GM03348 (cell line): ENCODE measurements at regions not wholly inside any gene's neighbourhood (a gene's known extent, or its start where the extent isn't known, plus 50 kb on each side); places are given as distances from the start of the nearest gene placed in this dataset.
"Not testable (repeated sequence)": the region's sequence is repeated elsewhere in the genome, so short reads cannot be mapped to it uniquely, and the experiment has no call there.

ENCODE experiments used
- DNase-seq: peaks from one replicate; pipeline ENCODE4 v3.0.0; 2012; ENCODE audit warnings: low spot score

DNA sequence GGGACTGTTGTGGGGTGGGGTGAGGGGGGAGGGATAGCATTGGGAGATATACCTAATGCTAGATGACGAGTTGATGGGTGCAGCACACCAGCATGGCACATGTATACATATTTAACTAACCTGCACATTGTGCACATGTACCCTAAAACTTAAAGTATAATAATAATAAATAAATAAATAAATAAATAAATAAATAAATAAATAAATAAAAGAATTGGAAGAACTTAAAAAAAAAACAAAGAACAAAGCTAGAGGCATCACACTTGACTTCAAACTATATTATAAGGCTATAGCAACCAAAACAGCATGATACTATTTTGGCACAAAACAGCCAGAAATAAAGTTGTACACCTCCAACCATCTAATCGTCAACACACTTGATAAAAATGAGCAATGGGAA, 106.5 kb upstream of the NDST3 start:
- DNase-seq, result not testable (repeated sequence)

DNA sequence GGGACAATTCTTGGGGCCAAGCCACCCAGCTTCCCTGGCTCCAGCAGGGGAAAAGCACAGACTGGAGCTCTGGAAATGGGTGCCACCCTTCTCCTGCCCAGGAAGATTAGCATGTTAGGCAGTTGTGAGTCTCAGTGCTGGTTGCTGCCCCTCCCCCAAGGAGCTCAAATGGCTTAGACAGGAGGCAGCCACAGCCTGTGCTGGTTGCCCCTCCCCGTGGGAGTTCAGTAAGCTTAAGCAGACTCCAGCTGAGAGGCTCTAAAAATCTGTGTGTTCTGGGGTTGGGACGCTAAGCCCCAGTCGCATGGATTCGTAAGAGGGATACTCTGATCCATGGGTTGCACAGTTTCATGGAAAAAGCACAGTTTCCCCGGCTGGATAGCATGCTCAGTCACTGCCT, 92.7 kb upstream of the NDST3 start:
- DNase-seq, result no peak

DNA sequence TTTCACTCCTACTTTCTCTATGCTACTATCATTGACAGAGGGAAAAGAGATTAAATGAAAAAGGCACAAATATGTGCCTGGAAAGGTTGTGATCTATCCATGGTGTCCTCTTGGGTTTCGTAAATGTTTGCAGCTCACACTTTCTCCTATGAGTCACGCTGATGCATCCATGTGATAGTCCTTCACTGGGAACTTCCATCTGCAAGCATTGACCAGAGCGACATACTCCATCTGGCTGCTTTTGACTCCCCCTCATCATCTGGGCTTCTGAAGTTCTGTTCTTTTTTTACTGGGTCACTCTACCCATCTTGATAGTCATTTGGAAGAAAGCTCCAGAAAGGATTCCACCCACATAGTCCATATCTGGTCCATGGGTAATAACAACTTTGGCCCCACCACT, 84.7 kb upstream of the NDST3 start:
- no peak for DNase-seq

DNA sequence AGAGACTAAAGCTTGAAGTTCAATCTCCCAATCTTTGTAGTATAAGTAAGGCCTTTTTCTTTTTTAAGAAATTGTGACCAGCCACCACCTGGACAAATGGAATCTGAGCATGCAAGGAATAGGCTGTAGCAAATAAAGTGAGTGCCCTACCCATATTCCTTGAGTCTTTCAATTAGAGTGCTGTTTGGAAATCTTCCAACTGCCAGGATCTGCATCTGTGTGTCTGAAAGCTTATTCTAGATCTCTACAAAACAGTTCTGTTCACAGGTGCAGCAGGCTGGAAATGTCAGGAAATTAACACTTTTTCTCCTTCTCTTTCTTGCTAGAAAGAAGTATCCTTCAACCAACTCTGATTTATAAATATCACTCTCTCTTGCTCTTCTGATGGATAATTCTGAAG, 76.7 kb upstream of the NDST3 start:
- DNase-seq, result no peak

DNA sequence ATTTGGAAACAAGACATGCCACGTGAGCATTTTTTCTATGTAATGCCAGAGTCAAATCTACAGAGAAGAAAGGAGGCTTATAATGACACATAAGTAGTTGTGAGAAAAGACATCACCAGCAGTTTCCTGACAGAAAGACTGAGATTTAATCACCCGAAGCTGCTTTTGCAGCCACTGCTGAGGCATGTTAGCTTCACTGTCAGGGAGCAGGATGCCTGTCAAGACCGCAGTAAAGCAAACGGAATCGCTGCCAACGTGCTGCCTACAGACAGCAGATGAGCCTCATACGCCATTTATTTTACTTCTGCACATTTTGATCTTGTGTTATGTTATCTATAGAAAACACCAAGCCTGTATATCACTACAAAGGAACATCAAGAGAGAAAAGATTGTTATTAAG, 68.7 kb upstream of the NDST3 start:
- no peak for DNase-seq

DNA sequence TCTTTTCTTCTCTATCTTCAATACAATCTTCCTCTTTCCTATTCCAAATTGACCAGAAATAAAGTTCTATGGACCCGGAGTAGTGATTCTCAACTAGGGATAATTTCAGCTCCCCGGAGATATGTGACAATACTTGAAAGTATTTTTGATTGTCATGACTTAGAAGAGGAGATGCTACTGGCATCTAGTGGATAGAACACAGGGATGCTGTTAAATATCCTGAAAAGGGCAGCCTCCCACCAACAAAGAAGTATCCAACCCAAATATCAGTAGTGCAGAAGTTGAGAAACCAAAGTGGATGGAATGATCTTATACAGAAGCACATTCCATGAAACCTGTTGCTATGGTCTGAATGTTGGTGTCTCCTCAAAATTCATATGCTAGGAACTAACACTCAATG, 65.7 kb upstream of the NDST3 start:
- no peak for DNase-seq

DNA sequence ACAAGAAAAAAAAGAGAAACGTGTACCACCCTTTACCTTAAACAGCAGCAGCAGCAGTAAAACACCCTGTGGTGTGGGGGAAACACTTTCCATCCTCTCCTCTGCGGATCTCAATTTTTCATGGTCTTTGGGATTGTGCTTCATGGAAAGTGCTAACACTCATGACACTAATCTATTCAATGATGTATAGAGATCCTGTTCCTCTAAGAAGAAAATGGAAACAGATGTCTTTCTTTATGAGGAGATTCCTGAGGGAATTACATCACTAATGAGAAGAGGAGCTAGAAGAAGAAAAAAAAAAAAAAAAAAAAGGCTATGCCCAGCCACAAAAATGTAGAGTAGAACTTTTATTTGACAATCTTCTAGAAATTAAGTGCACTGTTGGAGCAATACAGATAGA, 62.9 kb upstream of the NDST3 start:
- DNase-seq, result peak; percentile 3

DNA sequence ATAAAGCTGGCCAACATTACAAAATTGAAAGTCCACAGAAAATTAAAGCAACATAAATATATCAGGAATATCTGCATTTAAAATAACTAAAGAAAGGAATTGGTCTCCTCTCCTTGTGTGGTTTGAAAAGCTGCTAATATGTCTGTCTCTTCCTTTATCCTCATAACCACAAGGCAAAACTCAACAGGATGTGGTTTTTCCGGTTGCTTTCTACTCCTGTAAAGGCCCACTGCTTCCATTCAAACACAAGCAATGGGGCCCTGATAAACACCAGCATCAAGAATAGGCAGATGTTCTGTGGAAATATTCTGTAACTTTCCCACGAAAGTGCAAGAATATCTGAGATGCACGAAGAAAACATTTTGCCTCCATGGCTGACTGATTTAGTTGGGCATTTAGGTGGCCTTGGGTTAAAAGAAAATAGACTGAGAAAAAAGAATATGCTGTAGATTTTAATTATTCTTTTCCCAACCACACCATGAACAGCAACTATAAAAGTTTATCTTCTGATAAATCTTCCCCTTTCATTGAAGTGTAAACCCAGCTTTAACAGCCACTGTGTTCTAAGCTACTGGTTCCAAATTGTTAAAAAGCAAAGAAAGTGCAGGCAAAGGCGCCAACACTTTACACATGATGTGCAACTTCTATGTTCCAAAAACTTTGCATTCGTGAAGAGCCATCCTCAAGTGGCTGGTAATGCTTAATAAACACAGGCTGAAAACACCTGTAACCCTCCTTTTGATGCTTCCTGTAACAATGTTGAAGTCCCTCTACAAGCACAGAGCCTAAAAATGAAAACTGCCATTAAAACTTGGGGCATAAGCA, 50.5 kb upstream of the NDST3 start:
- DNase-seq, result no peak

DNA sequence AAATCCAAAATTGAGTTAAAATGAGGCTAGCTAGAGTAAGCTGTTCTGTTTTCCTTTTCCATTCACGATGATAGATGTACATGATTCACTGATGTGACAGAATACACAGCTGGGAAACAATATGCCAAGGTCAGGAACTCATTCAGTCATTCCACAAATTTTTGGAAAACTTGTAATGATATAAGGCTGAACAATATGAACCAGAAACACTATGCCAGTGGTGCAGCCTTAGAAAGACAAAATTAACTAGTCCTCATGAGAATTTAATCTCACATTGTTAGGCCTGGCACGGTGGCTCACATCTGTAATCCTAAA, 50.0 kb upstream of the NDST3 start:
- no peak for DNase-seq
